ENCODE measurements at regions not wholly inside any gene's neighbourhood (a gene's known extent, or its start where the extent isn't known, plus 50 kb on each side); places are given as distances from the start of the nearest gene placed in this dataset.

- FAIRE-seq, result no peak
- Histone ChIP-seq H3K4me1 (ENCODE audit: insufficient read depth, low read length) (no peaks in the 10 kb centered on the region), H3K4me3 (replicated peaks in 1 of 3; ENCODE audit: insufficient read depth in 1 of 3, low read depth in 2 of 3, low read length in 3 of 3) (no peak overlapping the region), H4K20me1 (ENCODE audit: insufficient read depth, low read length) (no peaks in the 10 kb centered on the region), H3K9ac (ENCODE audit: insufficient read depth, low read depth, low read length) (no peak overlapping the region), H3K36me3 (replicated peaks in 1 of 2; ENCODE audit: control insufficient read depth in 1 of 2, insufficient read depth in 2 of 2, low read length in 2 of 2) (no peaks in the 10 kb centered on the region), H2AFZ (ENCODE audit: low read length) (no peak overlapping the region), H3K4me2 (ENCODE audit: low read depth, low read length) (no peak overlapping the region), H3K27ac (ENCODE audit: extremely low read length, insufficient read depth, low read length) (no peak overlapping the region), H3K9me3 (ENCODE audit: low read length) (no peaks in the 10 kb centered on the region), H3K27me3 (ENCODE audit: control insufficient read depth in 1 of 2, insufficient read depth in 2 of 2, low read length in 2 of 2) (peaks cover 2 to 6% of the 10 kb centered on the region in 2 experiments; a peak in 2 of 5 replicates), H3K79me2 (ENCODE audit: insufficient read depth, low read length) (no peaks in the 10 kb centered on the region)
- no peak for ATAC-seq
- POLR2A ChIA-PET, result no interaction called here
- intact Hi-C loops (cut with micrococcal nuclease; ENCODE audit: unreplicated experiment), result no loop called here
- BruUV-seq (replicated peaks), result no TSS peak
- DNase-seq (ENCODE audit: low spot score), result no peak
- CTCF ChIA-PET (ENCODE audit: low intra/inter-chr PET ratio, low total read pairs), result no interaction called here
- in situ Hi-C loops (cut with HindIII; ENCODE audit: extremely low pct_ligation_motif_present, low pct_unique_long_range_greater_than_20kb), result no loop called here
- TF ChIP-seq MBNL3 (CRISPR knock-in tag; conservative IDR thresholded peaks at IDR 0.05), result no peak
- TF ChIP-seq MAFF (IDR thresholded peaks at IDR 0.05; ENCODE audit: low read depth, low read length), result no peak
- no peak for TF ChIP-seq MXD1 (CRISPR knock-in tag; IDR thresholded peaks at IDR 0.05)
- no peak for TF ChIP-seq GMEB2 (CRISPR knock-in tag; IDR thresholded peaks at IDR 0.05; ENCODE audit: low read depth)
- TF ChIP-seq CBX5 (CRISPR knock-in tag; IDR thresholded peaks at IDR 0.05; ENCODE audit: borderline replicate concordance), result no peak
- TF ChIP-seq GATAD2A (CRISPR knock-in tag; IDR thresholded peaks at IDR 0.05), result no peak
- WGBS (ENCODE audit: low lambda C conversion rate), result 0% methylated on average over 5 of the region's 5 CpGs
Measured at GRCh38 chr1:29516063-29516820, 279.9 kb downstream of the PTPRU start.
